IMR-90 (cell line): ENCODE measurements at regions not wholly inside any gene's neighbourhood (a gene's known extent, or its start where the extent isn't known, plus 50 kb on each side); places are given as distances from the start of the nearest gene placed in this dataset.

Experiments
- ATAC-seq: fragments of 200-7000 bp; cut with Tn5 transposase; 2 replicates; pipeline ENCODE4 v1.9.1; 2020; ENCODE audit warnings: low read depth, mild to moderate bottlenecking, moderate library complexity
- BruUV-seq: library from RNA; stranded (reverse); fragments of 400-500 nt; replicated peaks from 2 replicates; lab custom pipeline; 2021; lab: Mats Ljungman, UMichigan
- CTCF ChIA-PET: fragments of 300-600 bp; formaldehyde crosslinking; extraction: SDS; loops from one replicate; lab custom pipeline; 2021; ENCODE audit warnings: antibody characterized with exemption; lab: Yijun Ruan, JAX
- POLR2A ChIA-PET: fragments of 300-600 bp; sonication (Branson Sonifier 250); formaldehyde crosslinking; loops from one replicate; lab custom pipeline; 2022; ENCODE audit warnings: antibody characterized with exemption; ENCODE audit not compliant: unreplicated experiment; lab: Charles Lee
- DNase-seq: peaks from one replicate; pipeline ENCODE4 v3.0.0; 2013
- H2AFZ ChIP-seq: replicated peaks from 2 replicates; pipeline ENCODE3; 2013; ENCODE audit warnings: low read length, mild to moderate bottlenecking; ENCODE audit not compliant: poor library complexity
- H2AK5ac ChIP-seq: 2 replicates; pipeline ENCODE4 v1.6.1; 2013; ENCODE audit warnings: low read depth, low read length, inconsistent platforms
- H2AK9ac ChIP-seq: replicated peaks from 2 replicates; pipeline ENCODE3; 2013; ENCODE audit warnings: mild to moderate bottlenecking, low read depth, low read length, moderate library complexity; ENCODE audit not compliant: poor library complexity
- H2BK120ac ChIP-seq: 2 replicates; pipeline ENCODE4 v1.6.1; 2013; ENCODE audit warnings: low read depth, low read length, inconsistent platforms
- H2BK15ac ChIP-seq: 3 replicates; pipeline ENCODE4 v1.6.1; 2013; ENCODE audit warnings: low read depth, low read length, inconsistent platforms
- H2BK20ac ChIP-seq: 2 replicates; pipeline ENCODE4 v1.6.1; 2013; ENCODE audit warnings: low read depth, mild to moderate bottlenecking, inconsistent platforms, low read length, moderate library complexity
- H2BK5ac ChIP-seq: 2 replicates; pipeline ENCODE4 v1.6.1; 2013; ENCODE audit warnings: mild to moderate bottlenecking, low read depth, low read length, inconsistent platforms; ENCODE audit not compliant: poor library complexity, severe bottlenecking
- H3K14ac ChIP-seq: replicated peaks from 2 replicates; pipeline ENCODE4 v1.6.1; 2013; ENCODE audit warnings: low read depth, low read length, inconsistent platforms
- H3K18ac ChIP-seq: 2 replicates; pipeline ENCODE4 v1.6.1; 2013; ENCODE audit warnings: low read depth, low read length, control low read depth
- H3K23ac ChIP-seq: 2 replicates; pipeline ENCODE4 v1.6.1; 2013; ENCODE audit warnings: low read depth, low read length, inconsistent platforms
- H3K27ac ChIP-seq: 2 replicates; pipeline ENCODE4 v1.5.1; 2013; ENCODE audit warnings: mild to moderate bottlenecking, control low read depth, low read length; ENCODE audit not compliant: insufficient read depth
- H3K27me3 ChIP-seq: 2 replicates; pipeline ENCODE4 v1.6.1; 2013; ENCODE audit warnings: low read length; ENCODE audit not compliant: control insufficient read depth, insufficient read depth
- H3K36me3 ChIP-seq: 2 replicates; pipeline ENCODE4 v1.6.1; 2013; ENCODE audit warnings: low read length, mixed read lengths; ENCODE audit not compliant: control insufficient read depth, insufficient read depth
- H3K4ac ChIP-seq: 2 replicates; pipeline ENCODE4 v1.6.1; 2013; ENCODE audit warnings: low read depth, low read length, inconsistent platforms
- H3K4me1 ChIP-seq: 2 replicates; pipeline ENCODE4 v1.6.1; 2013; ENCODE audit warnings: low read length, mixed read lengths; ENCODE audit not compliant: control insufficient read depth, insufficient read depth
- H3K4me2 ChIP-seq: 2 replicates; pipeline ENCODE4 v1.6.1; 2013; ENCODE audit warnings: low read depth, mild to moderate bottlenecking, control low read depth, low read length, moderate library complexity
- H3K4me3 ChIP-seq: 2 replicates; pipeline ENCODE4 v1.5.1; 2013; ENCODE audit warnings: low read depth, mild to moderate bottlenecking, control low read depth, low read length, moderate library complexity; ENCODE audit not compliant: insufficient read depth
- H3K56ac ChIP-seq: 2 replicates; pipeline ENCODE4 v1.6.1; 2013; ENCODE audit warnings: low read length, inconsistent platforms; ENCODE audit not compliant: insufficient read depth; ENCODE audit errors: extremely low read depth
- H3K79me1 ChIP-seq, 2 experiments: 2 replicates each; pipeline ENCODE4 v1.6.1; 2013; ENCODE audit warnings: low read length in 2 of 2, inconsistent platforms in 1 of 2, low read depth in 1 of 2
- H3K9ac ChIP-seq: 2 replicates; pipeline ENCODE4 v1.6.1; 2013; ENCODE audit warnings: low read depth, low read length, control low read depth
- H3K9me1 ChIP-seq: 2 replicates; pipeline ENCODE4 v1.6.1; 2013; ENCODE audit warnings: low read length, inconsistent platforms; ENCODE audit not compliant: insufficient read depth
- H3K9me3 ChIP-seq: 2 replicates; pipeline ENCODE4 v1.6.1; 2013; ENCODE audit warnings: low read length; ENCODE audit not compliant: control insufficient read depth, insufficient read depth
- H4K20me1 ChIP-seq: 2 replicates; pipeline ENCODE4 v1.6.1; 2013; ENCODE audit warnings: low read length, inconsistent platforms; ENCODE audit not compliant: insufficient read depth
- H4K5ac ChIP-seq: 2 replicates; pipeline ENCODE4 v1.6.1; 2013; ENCODE audit warnings: mild to moderate bottlenecking, low read depth, low read length, control low read depth
- H4K8ac ChIP-seq, 2 experiments: 2 replicates each; pipeline ENCODE4 v1.6.1; 2013; ENCODE audit warnings: low read depth in 2 of 2, low read length in 2 of 2, control low read depth in 1 of 2, inconsistent platforms in 1 of 2
- H4K91ac ChIP-seq: 2 replicates; pipeline ENCODE4 v1.6.1; 2013; ENCODE audit warnings: low read depth, low read length, inconsistent platforms; ENCODE audit not compliant: insufficient read depth
- BHLHE40 ChIP-seq: fragments of 150-350 bp; IDR thresholded peaks from 2 replicates; pipeline ENCODE4 v1.6.1; 2016; ENCODE audit warnings: mild to moderate bottlenecking, low read depth, low read length
- CEBPB ChIP-seq: IDR thresholded peaks from 2 replicates; pipeline ENCODE4 v1.6.1; 2012; ENCODE audit warnings: low read depth, low read length, improper control_type of control experiment
- CHD1 ChIP-seq: IDR thresholded peaks from 2 replicates; pipeline ENCODE4 v1.6.1; 2012; ENCODE audit warnings: low read depth, low read length, improper control_type of control experiment
- FOS ChIP-seq: fragments of 150-350 bp; IDR thresholded peaks from 2 replicates; pipeline ENCODE4 v1.6.1; 2016; ENCODE audit warnings: low read depth, low read length
- MAZ ChIP-seq: IDR thresholded peaks from 2 replicates; pipeline ENCODE4 v1.6.1; 2012; ENCODE audit warnings: low read depth, mild to moderate bottlenecking, low read length, improper control_type of control experiment, moderate library complexity, borderline replicate concordance
- RFX5 ChIP-seq: IDR thresholded peaks from 2 replicates; pipeline ENCODE4 v1.8.0; 2012; ENCODE audit warnings: low read depth, mild to moderate bottlenecking, low read length, moderate library complexity
- SMC3 ChIP-seq: fragments of 150-350 bp; IDR thresholded peaks from 2 replicates; pipeline ENCODE4 v1.6.1; 2016; ENCODE audit warnings: low read depth, mild to moderate bottlenecking, antibody characterized with exemption, low read length, moderate library complexity
- WGBS, 2 experiments: methylation state at CpG; one replicate each; pipeline versions ENCODE4 v1.1.5 to v1.1.7; 2013; ENCODE audit warnings: missing lambda C conversion rate in 2 of 2; ENCODE audit not compliant: insufficient read length in 1 of 2; ENCODE audit errors: extremely low coverage in 2 of 2; 5-methylcytosine and 5-hydroxymethylcytosine counted together
- dilution Hi-C: fragments of 300-500 bp; cut with HindIII; formaldehyde crosslinking; loops from one replicate; pipeline ENCODE4 v1.14.3; 2018; ENCODE audit warnings: low sequenced_read_pairs; ENCODE audit not compliant: unreplicated experiment
- in situ Hi-C: fragments of 300-500 bp; cut with MboI; formaldehyde crosslinking; loops from 3 replicates; pipeline ENCODE4 v1.14.3; 2019; ENCODE audit warnings: low sequenced_read_pairs, inconsistent platforms, mixed read lengths
- intact Hi-C: fragments of 100-400 bp; cut with micrococcal nuclease; formaldehyde crosslinking; loops from 2 replicates; pipeline ENCODE4 v1.10.0; 2022
- TF ChIP-seq, protein P1 (sequence below): fragments of 150-350 bp; IDR thresholded peaks from 2 replicates; pipeline ENCODE4 v1.6.1; 2017; ENCODE audit warnings: mild to moderate bottlenecking, antibody characterized with exemption, low read length, low read depth

DNA sequence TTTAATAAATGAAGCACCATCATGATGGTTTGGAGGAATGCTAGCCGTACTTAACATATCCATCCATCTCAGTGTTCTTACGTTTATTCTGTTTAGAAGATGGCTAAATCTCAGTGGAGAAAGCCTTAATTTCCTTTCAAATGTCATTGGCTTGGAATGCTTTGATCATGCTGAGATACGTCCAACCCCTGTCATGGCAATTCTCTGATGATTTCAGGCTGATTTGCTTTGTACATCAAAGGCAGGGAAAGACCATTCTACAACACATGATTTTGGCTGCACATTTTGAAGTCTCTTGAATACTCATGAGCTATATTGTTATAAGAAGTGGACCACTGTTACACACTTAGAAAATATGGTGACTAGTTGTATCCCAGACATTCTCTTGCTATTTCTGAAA, 1048.4 kb downstream of the MAT2B start:
- H3K27ac ChIP-seq: no peak overlapping the region
- no peak overlapping the region for H3K23ac ChIP-seq
- no peaks in the 10 kb centered on the region for H3K36me3 ChIP-seq
- TF ChIP-seq BHLHE40 (no peak), CHD1 (no peak), MAZ (no peak), CEBPB (no peak), RFX5 (no peak), FOS (no peak), SMC3 (no peak)
- TF ChIP-seq, protein P1, sequence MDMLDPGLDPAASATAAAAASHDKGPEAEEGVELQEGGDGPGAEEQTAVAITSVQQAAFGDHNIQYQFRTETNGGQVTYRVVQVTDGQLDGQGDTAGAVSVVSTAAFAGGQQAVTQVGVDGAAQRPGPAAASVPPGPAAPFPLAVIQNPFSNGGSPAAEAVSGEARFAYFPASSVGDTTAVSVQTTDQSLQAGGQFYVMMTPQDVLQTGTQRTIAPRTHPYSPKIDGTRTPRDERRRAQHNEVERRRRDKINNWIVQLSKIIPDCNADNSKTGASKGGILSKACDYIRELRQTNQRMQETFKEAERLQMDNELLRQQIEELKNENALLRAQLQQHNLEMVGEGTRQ: no peak
- H3K9me1 ChIP-seq: no peaks in the 10 kb centered on the region
- H3K4me1 ChIP-seq: no peaks in the 10 kb centered on the region
- no peak overlapping the region for H2BK5ac ChIP-seq
- POLR2A ChIA-PET: no interaction called here
- dilution Hi-C loops: no loop called here
- H3K79me1 ChIP-seq: no peaks in the 10 kb centered on the region
- H4K8ac ChIP-seq: no peak overlapping the region
- H3K4ac ChIP-seq: no peak overlapping the region
- H2BK20ac ChIP-seq: no peak overlapping the region
- CTCF ChIA-PET: no interaction called here
- no peak overlapping the region for H3K14ac ChIP-seq
- no peak overlapping the region for H2AK5ac ChIP-seq
- no peak overlapping the region for H2BK120ac ChIP-seq
- H3K4me2 ChIP-seq: no peak overlapping the region
- no peaks in the 10 kb centered on the region for H3K9me3 ChIP-seq
- no peaks in the 10 kb centered on the region for H3K27me3 ChIP-seq
- DNase-seq (no peak), ATAC-seq (no peak)
- no peak overlapping the region for H2AFZ ChIP-seq
- no peak overlapping the region for H2AK9ac ChIP-seq
- no peak overlapping the region for H4K91ac ChIP-seq
- in situ Hi-C loops: no loop called here
- BruUV-seq: no TSS peak
- no peaks in the 10 kb centered on the region for H4K20me1 ChIP-seq
- no peak overlapping the region for H3K9ac ChIP-seq
- no peak overlapping the region for H2BK15ac ChIP-seq
- H3K18ac ChIP-seq: no peak overlapping the region
- intact Hi-C loops: no loop called here
- WGBS, 2 experiments: 80% methylated on average over 1 of the region's 3 CpGs; no CpG with 5 or more reads in 1 of the 2 experiments
- no peak overlapping the region for H4K5ac ChIP-seq
- no peak overlapping the region for H3K4me3 ChIP-seq
- H3K56ac ChIP-seq: no peak overlapping the region
